WI38 (cell line): ENCODE measurements at regions not wholly inside any gene's neighbourhood (a gene's known extent, or its start where the extent isn't known, plus 50 kb on each side); places are given as distances from the start of the nearest gene placed in this dataset.

ENCODE experiments used
- H3K4me3 ChIP-seq: 2 replicates; pipeline ENCODE4 v1.5.1; 2011; ENCODE audit warnings: low read depth, mild to moderate bottlenecking, control low read depth, low read length
- CTCF ChIP-seq: IDR thresholded peaks from 2 replicates; pipeline ENCODE4 v1.5.1; 2012; ENCODE audit warnings: low read depth, mild to moderate bottlenecking, control low read depth, low read length

DNA sequence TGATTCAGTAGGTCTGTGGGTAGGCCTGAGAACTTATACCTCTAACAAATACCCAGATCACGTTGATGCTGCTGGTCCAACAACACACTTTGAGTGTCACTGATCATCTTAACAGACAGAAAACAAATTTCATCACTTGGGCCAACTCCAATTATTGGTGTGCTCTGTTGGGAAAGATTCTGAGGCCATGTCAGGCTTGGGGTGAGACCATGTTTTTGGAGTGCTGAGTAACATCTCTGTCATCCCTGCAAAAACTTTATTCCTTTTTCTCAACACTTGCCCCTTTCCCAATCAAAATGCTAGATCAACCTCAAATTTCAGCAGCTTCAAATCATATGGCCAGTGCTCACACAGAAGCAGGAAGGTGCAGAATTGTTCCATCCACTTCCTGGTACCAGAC is 108.8 kb upstream of the TENT5A start:
- no peak overlapping the region for H3K4me3 ChIP-seq
- no peak for TF ChIP-seq CTCF

GRCh38 chr6:81859884-81860283 is 107.4 kb upstream of the TENT5A start:
- TF ChIP-seq CTCF, result no peak
- H3K4me3 ChIP-seq, result no peak overlapping the region

DNA sequence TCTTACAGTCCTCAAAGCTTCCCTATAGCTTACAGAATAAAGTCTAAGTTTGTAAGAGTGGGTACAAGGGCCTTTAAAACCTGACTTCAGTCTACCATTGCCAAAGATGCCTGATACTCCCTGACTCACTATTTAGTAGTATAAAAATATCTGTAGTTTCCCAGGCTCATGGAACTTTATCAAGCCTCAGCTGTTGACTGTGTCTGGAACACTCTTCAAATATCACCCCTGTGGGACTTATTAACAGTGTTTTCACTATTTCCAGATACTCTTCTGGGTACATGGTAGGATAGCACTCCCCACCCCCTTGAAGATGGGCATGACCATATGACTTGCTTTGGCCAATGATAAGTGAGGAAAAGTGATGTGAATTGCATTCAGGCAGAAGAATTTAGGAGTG is 105.3 kb upstream of the TENT5A start:
- H3K4me3 ChIP-seq, result no peak overlapping the region
- no peak for TF ChIP-seq CTCF

GRCh38 chr6:81856872-81857271 is 104.4 kb upstream of the TENT5A start:
- no peak overlapping the region for H3K4me3 ChIP-seq
- TF ChIP-seq CTCF, result no peak

DNA sequence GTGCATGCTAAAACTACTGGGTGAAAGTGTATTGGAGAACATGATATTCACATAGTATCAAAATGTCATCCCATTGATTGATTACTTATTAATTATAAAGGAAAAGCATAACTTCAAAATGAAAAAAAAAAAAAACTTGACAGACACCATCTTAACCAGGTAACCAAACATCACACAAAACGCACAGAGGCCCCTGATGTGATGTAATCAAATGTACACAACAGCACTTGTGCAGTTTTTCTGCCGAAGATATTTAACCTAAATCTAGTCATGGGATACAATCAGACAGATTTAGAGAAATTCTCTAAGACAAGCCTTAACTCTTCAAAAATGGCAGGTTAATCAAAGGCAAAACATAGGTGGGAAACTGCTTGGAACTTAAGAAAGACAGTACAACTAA is 102.0 kb upstream of the TENT5A start:
- no peak overlapping the region for H3K4me3 ChIP-seq
- no peak for TF ChIP-seq CTCF

- no peak for TF ChIP-seq CTCF
- no peak overlapping the region for H3K4me3 ChIP-seq
These were observed 101.5 kb upstream of the TENT5A start for GRCh38 chr6:81853975-81854374.

GRCh38 chr6:81849248-81849647 is 96.8 kb upstream of the TENT5A start:
- H3K4me3 ChIP-seq, result no peak overlapping the region
- TF ChIP-seq CTCF, result no peak

GRCh38 chr6:81847866-81848265 is 95.4 kb upstream of the TENT5A start:
- H3K4me3 ChIP-seq, result no peak overlapping the region
- TF ChIP-seq CTCF, result no peak
